PC-9 (cell line): ENCODE measurements at regions not wholly inside any gene's neighbourhood (a gene's known extent, or its start where the extent isn't known, plus 50 kb on each side); places are given as distances from the start of the nearest gene placed in this dataset.
A peak's percentile ranks its signal among the peaks of the same experiment; 100 is the strongest.

ENCODE experiments used
- BruUV-seq: library from RNA; stranded (reverse); fragments of 400-500 nt; replicated peaks from 2 replicates; lab custom pipeline; 2021; lab: Mats Ljungman, UMichigan
- CTCF ChIA-PET: fragments of 300-600 bp; sonication (Branson Sonifier 250); formaldehyde crosslinking; loops from one replicate; lab custom pipeline; 2022; ENCODE audit warnings: antibody characterized with exemption; lab: Charles Lee
- POLR2A ChIA-PET: fragments of 300-600 bp; sonication (Branson Sonifier 250); formaldehyde crosslinking; loops from one replicate; lab custom pipeline; 2022; ENCODE audit warnings: antibody characterized with exemption; ENCODE audit not compliant: unreplicated experiment; lab: Charles Lee
- DNase-seq, 2 experiments: peaks; one replicate each; pipeline versions ENCODE4 v3.0.0 to v3.0.0-alpha.2; 2015 to 2022; ENCODE audit warnings: mixed read lengths in 1 of 2
- H2AFZ ChIP-seq: fragments of 200-600 bp; sonication (generic); 2 replicates; pipeline ENCODE4 v1.8.1; 2017; ENCODE audit warnings: antibody characterized with exemption
- H3F3A ChIP-seq: fragments of 200-600 bp; sonication (generic); 2 replicates; pipeline ENCODE4 v1.8.1; 2017; ENCODE audit warnings: antibody characterized with exemption, mild to moderate bottlenecking, low read depth; ENCODE audit not compliant: insufficient read depth
- H3K27ac ChIP-seq: fragments of 200-600 bp; sonication (generic); 2 replicates; pipeline ENCODE4 v1.6.1; 2016; ENCODE audit warnings: mixed run types
- H3K27me3 ChIP-seq: fragments of 200-600 bp; sonication (generic); 2 replicates; pipeline ENCODE4 v1.6.1; 2016; ENCODE audit warnings: low read depth, mixed run types; ENCODE audit not compliant: insufficient read depth
- H3K36me3 ChIP-seq: fragments of 200-600 bp; sonication (generic); 2 replicates; pipeline ENCODE4 v1.6.1; 2016; ENCODE audit warnings: low read depth, mixed run types
- H3K4me1 ChIP-seq: fragments of 200-600 bp; sonication (generic); replicated peaks from 2 replicates; pipeline ENCODE4 v1.6.1; 2016; ENCODE audit warnings: mixed run types; ENCODE audit not compliant: insufficient read depth
- H3K4me2 ChIP-seq: fragments of 200-600 bp; sonication (generic); 2 replicates; pipeline ENCODE4 v1.6.1; 2017; ENCODE audit warnings: mixed run types
- H3K4me3 ChIP-seq: fragments of 200-600 bp; sonication (generic); 2 replicates; pipeline ENCODE4 v1.6.1; 2016; ENCODE audit warnings: mixed run types
- H3K79me2 ChIP-seq: fragments of 200-600 bp; sonication (generic); 2 replicates; pipeline ENCODE4 v1.6.1; 2017; ENCODE audit warnings: low read depth, mixed run types
- H3K9me2 ChIP-seq: fragments of 200-600 bp; sonication (generic); 2 replicates; pipeline ENCODE4 v1.8.1; 2017; ENCODE audit warnings: mild to moderate bottlenecking; ENCODE audit not compliant: insufficient read depth
- H3K9me3 ChIP-seq: fragments of 200-600 bp; sonication (generic); 2 replicates; pipeline ENCODE4 v1.8.1; 2016; ENCODE audit warnings: low read depth; ENCODE audit not compliant: insufficient read depth
- H4K20me1 ChIP-seq: fragments of 200-600 bp; sonication (generic); 2 replicates; pipeline ENCODE4 v1.8.1; 2017; ENCODE audit not compliant: insufficient read depth
- CTCF ChIP-seq: fragments of 200-600 bp; sonication (generic); conservative IDR thresholded peaks from 2 replicates; pipeline ENCODE4 v1.6.1; 2017; ENCODE audit warnings: mixed run types, antibody characterized with exemption, mild to moderate bottlenecking, moderate library complexity
- EZH2 ChIP-seq: fragments of 200-600 bp; sonication (generic); IDR thresholded peaks from 2 replicates; pipeline ENCODE4 v1.8.0; 2017; ENCODE audit warnings: antibody characterized with exemption, low read depth
- intact Hi-C: fragments of 100-400 bp; cut with micrococcal nuclease; formaldehyde crosslinking; loops from one replicate; pipeline ENCODE4 v1.10.0; 2022; ENCODE audit not compliant: unreplicated experiment

GRCh38 chr18:2411381-2411960 lies 159.8 kb downstream of the METTL4 start:
- DNase-seq, result peak; percentile 12 to 75
- intact Hi-C loops, result loop anchor here (2.0 to 10.0 kb wide), 3 partner anchors 131 to 297 kb away; no protein-coding TSS in a partner anchor
- Histone ChIP-seq H2AFZ (peak overlapping the region; percentile 5; the same call in 1 of the 2 replicates), H3K27ac (peak overlapping the region; percentile 70), H3K79me2 (no peaks in the 10 kb centered on the region), H4K20me1 (no peaks in the 10 kb centered on the region), H3K9me2 (no peaks in the 10 kb centered on the region), H3K4me3 (no peak overlapping the region; the same call in 1 of the 2 replicates), H3K27me3 (no peaks in the 10 kb centered on the region), H3K4me2 (peak overlapping the region; percentile 48), H3F3A (peaks cover 18% of the 10 kb centered on the region), H3K4me1 (peaks cover 34% of the 10 kb centered on the region), H3K9me3 (peaks cover 13% of the 10 kb centered on the region), H3K36me3 (no peaks in the 10 kb centered on the region)
- BruUV-seq, result TSS peak; percentile 61
- ChIA-PET CTCF (no interaction called here), POLR2A (interaction anchor here (0.6 to 1.0 kb wide), 2 partner anchors 31 to 109 kb away, joined by 4 to 14 read pairs; no protein-coding TSS in a partner anchor)
- TF ChIP-seq CTCF, result no peak
- no peak for TF ChIP-seq EZH2

- H3K36me3 ChIP-seq, result no peaks in the 10 kb centered on the region
- no peak overlapping the region for H3K4me3 ChIP-seq
- intact Hi-C loops, result loop anchor here (10.0 kb wide), 1 partner anchor 297 kb away; no protein-coding TSS in a partner anchor
- ChIA-PET CTCF (no interaction called here), POLR2A (interaction anchor here (0.6 kb wide), 1 partner anchor 110 kb away, joined by 4 read pairs; no protein-coding TSS in a partner anchor)
- no TSS peak for BruUV-seq
- 0 out of 2 replicates have a peak overlapping the region, but pooled peaks have one; percentile 5 for H2AFZ ChIP-seq
- H3K27ac ChIP-seq, result no peak overlapping the region
- DNase-seq, result no peak
- H3K9me2 ChIP-seq, result no peaks in the 10 kb centered on the region
- peaks cover 18% of the 10 kb centered on the region for H3F3A ChIP-seq
- H3K4me1 ChIP-seq, result peaks cover 34% of the 10 kb centered on the region
- peaks cover 13% of the 10 kb centered on the region for H3K9me3 ChIP-seq
- H3K27me3 ChIP-seq, result no peaks in the 10 kb centered on the region
- no peak for TF ChIP-seq CTCF
- H3K79me2 ChIP-seq, result no peaks in the 10 kb centered on the region
- no peaks in the 10 kb centered on the region for H4K20me1 ChIP-seq
- H3K4me2 ChIP-seq, result no peak overlapping the region
Measured at GRCh38 chr18:2412281-2412680, 159.0 kb downstream of the METTL4 start.

- intact Hi-C loops, result loop anchor here (10.0 kb wide), 1 partner anchor 298 kb away; no protein-coding TSS in a partner anchor
- no peak for TF ChIP-seq EZH2
- no peak for TF ChIP-seq CTCF
- no TSS peak for BruUV-seq
Measured at GRCh38 chr18:2412996-2413751, 158.1 kb downstream of the METTL4 start.

More at GRCh38 chr18:2412996-2413751, 158.1 kb downstream of the METTL4 start:
- Histone ChIP-seq H4K20me1 (no peaks in the 10 kb centered on the region), H3K36me3 (no peaks in the 10 kb centered on the region), H3K9me3 (peaks cover 13% of the 10 kb centered on the region), H3K4me2 (no peak overlapping the region), H2AFZ (no peak overlapping the region), H3K4me3 (no peak overlapping the region), H3K4me1 (peaks cover 29% of the 10 kb centered on the region), H3F3A (peaks cover 18% of the 10 kb centered on the region), H3K9me2 (no peaks in the 10 kb centered on the region), H3K27me3 (no peaks in the 10 kb centered on the region), H3K27ac (no peak overlapping the region), H3K79me2 (no peaks in the 10 kb centered on the region)
- no peak for DNase-seq
- CTCF ChIA-PET, result no interaction called here
- POLR2A ChIA-PET, result interaction anchor here (0.6 kb wide), 1 partner anchor 25 kb away, joined by 12 read pairs; no protein-coding TSS in a partner anchor
